GM04504 (cell line): ENCODE measurements at regions not wholly inside any gene's neighbourhood (a gene's known extent, or its start where the extent isn't known, plus 50 kb on each side); places are given as distances from the start of the nearest gene placed in this dataset.

ENCODE experiments used
- DNase-seq: peaks from one replicate; pipeline ENCODE4 v3.0.0-alpha.2; 2012; ENCODE audit warnings: low read depth

DNA sequence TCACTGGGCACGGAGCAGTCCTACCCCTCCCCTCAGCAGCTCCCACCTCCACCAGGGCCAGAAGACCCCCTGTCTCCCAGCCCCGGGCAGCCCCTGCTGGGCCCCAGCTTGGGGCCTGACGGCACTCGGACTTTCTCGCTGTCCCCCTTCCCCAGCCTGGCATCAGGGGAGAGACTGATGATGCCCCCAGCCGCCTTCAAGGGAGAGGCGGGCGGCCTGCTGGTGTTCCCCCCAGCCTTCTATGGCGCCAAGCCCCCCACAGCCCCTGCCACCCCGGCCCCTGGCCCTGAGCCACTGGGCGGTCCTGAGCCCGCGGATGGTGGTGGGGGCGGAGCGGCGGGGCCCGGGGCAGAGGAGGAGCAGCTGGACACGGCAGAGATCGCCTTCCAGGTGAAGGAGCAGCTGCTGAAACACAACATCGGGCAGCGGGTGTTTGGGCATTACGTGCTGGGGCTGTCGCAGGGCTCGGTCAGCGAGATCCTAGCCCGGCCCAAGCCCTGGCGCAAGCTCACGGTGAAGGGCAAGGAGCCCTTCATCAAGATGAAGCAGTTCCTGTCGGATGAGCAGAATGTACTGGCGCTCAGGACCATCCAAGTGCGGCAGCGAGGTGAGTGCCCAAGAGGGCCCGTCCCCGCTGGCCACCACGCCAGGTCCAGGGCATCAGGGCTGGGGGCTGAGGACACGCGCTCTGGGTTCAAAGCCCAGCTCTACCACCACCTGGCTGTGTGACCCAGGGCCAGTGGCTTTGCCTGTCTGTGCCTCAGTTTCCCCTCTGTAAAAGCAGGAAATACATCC lies 58.6 kb downstream of the PHETA1 start:
- DNase-seq = no peak

DNA sequence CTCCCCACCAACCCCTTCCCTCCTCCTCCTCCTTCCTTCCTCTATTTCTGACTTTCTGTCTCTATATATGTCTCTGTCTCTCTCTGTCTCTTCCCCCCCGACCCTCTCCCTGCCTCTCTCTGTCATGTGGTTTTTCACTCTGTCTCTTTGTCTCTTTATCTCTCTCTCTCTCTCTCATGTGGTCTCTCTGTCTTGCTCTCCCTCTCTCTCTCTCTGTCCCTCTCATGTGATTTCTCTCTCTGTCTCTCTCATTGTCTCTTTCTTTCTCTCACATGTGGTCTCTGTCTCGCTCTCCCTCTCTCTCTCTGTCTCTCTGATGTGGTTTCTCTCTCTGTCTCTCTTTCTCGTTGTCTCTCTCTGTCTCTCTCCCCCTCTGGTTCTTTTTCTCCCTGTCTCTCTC lies 59.3 kb downstream of the PHETA1 start:
- no peak for DNase-seq

DNA sequence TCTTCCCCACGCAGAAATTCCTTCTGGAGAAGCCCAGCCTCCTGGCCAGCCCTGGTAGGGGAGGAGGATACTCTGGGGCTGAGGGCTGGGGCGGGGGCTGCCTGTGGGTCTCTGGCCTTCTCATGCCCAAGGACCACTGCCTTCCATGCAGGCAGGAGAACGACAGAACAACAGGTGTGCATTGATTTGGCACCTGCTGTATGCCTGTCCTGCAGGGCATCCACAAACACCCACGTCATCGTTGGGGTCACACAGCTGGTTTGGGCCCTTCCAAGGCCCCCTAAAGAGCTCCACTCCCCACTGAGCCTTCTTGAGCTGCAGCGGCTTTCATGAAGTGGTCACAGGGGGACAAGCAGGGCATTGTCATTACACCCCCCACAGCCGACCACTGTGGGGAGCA lies 60.4 kb downstream of the PHETA1 start:
- no peak for DNase-seq

DNA sequence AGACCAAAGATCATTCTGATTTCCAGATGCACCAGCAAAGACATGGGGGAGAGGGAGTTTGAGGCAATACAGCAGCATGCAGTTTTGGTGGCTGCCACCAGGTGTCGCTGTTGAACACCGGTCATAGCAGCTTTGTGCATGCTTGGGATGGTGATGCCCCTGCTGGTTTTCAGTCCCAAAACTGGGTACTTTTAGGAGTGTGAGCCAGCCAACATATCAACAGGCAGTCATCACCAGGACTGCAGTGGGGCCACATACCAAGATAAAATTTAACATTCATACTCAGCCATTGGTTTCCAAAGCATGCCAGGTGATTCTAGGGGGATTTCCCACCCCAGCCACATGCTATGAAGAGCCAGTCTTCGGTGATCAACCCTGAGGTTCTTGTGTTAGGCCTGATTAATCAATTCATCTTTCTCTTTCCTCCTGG lies 64.2 kb downstream of the PHETA1 start:
- no peak for DNase-seq

DNA sequence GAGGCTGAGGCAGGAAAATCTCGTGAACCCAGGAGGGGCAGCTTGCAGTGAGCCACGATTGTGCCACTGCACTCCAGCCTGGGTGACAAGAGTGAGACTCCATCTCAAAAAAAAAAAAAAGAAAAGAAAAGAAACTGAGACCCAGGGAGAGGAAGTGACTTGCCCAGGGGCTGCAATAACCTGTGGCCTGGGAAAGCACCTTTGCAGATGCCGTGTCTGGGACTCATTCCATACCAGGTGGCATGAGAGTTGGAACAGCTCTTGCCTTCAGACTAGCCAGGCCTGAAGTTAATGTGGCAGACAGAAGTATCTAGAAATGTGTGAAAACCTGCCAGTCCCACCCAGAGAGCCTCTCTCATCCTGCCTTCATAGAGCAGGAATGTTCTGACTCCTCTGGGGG lies 65.4 kb downstream of the PHETA1 start:
- no peak for DNase-seq

DNA sequence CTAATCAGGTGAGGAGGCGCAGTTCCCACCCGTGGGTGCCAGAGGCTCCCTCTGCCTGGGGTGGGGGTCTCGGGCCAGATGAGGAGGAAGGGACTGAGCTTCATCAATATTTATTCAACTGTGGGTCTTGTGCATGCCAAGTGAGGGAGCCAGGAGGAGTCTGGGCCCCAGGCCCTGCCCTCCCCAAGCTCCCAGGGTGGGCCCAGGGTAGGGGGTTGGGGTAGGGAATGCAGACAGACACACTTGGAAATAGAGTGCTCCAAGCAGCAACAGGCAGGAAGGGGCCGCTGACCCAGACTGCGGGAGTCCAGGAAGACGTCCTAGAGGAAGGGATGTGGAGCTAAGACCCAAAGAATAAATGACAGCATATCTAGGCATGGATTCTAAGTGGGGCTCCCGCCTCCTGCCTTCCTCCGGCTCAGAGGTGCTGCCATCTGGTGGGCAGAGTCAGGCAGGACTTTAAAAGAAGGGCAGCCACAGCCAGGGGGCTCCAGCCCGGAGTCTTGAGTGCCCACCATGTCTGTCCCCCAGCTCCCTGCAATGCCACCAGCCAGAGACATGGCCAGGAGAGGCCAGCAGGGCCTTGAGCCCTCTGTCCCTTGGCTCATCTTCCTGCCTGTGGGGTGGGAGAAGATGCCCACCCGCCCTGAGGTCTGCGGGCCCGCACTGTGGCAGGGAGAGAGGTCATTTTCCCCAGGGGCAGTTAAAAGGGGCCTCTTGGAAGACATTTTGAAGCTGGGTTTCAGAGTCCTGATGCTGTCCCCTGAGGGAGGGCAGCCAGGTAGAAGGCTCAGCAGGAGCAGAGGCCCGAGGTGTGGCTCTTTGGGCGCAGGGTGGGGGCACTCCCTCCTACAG lies 70.1 kb downstream of the PHETA1 start:
- DNase-seq = peak; percentile 12

DNA sequence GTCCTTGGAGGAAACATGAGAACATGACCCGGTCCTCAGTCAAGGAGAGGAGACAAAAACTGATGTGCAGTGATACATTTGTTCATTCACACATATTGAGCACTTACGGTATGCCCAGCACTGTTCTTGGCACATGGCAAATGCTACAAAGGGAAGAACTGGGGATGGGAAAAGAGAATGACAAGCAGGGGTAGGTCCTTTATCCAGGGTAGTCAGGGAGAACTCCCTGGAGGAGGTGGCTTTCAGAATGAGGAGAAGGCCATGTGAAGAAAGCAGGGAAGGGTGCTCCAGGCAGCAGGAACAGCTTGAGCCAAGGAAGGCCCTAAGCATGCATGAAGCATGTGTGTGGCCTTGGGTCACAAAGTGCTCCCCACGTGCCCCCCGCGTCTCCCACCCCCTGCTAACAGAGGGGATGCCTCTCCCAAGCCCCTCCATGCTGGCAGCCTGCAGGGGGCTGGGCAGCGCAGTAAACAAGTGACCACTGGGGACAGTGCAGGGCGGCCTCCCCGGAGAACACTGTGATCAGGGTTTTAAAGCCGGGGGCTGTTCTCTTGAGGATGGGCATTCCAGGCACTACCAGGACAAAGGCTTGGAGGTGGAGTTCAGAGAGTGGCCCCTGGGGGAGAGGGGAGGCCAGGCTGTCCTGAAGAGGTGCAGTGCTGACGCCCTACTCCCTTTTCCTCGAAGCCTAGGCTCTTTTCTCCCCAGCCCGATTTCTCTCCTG lies 71.0 kb downstream of the PHETA1 start:
- no peak for DNase-seq

DNA sequence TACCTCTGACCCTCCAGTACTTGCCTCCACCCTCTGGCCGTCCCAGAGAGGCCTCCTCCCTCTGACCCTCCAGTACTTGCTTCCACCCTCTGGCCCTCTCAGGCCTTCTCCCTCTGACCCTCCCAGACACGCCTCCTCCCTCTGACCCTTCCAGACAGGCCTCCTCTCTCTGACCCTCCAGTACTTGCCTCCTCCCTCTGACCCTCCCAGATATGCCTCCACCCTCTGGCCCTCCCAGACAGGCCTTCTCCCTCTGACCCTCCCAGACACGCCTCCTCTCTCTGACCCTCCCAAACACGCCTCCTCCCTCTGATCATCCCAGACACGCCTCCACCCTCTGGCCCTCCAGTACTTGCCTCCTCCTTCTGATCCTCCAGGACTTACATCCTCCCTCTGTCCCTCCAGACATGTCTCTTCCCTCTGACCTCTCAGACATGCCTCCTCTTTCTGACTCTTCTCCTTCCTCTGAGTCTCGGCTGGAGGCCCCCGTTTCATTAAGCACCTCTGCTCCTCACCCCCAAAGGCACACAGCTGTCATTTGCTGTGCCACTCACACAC lies 71.9 kb downstream of the PHETA1 start:
- DNase-seq = no peak

DNA sequence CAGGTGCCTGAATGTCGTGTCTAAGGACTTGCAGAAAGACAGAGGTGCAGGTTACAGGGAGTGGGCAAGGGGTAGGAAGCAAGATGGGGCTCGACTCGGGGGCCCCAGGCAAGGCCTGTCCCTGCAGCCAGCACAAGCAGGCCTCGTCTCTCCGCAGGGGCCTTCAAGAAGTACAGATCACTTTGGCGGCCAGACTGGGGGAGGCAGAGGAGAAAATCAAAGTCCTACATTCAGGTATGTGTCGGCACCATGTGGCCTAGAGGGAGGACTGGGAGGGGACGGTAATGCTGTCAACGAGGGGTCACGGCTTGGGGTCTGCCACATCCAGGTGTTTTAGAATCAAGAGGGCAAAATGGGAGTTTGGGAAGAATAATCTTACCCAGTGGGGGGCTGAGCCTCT lies 73.7 kb downstream of the PHETA1 start:
- DNase-seq = no peak

DNA sequence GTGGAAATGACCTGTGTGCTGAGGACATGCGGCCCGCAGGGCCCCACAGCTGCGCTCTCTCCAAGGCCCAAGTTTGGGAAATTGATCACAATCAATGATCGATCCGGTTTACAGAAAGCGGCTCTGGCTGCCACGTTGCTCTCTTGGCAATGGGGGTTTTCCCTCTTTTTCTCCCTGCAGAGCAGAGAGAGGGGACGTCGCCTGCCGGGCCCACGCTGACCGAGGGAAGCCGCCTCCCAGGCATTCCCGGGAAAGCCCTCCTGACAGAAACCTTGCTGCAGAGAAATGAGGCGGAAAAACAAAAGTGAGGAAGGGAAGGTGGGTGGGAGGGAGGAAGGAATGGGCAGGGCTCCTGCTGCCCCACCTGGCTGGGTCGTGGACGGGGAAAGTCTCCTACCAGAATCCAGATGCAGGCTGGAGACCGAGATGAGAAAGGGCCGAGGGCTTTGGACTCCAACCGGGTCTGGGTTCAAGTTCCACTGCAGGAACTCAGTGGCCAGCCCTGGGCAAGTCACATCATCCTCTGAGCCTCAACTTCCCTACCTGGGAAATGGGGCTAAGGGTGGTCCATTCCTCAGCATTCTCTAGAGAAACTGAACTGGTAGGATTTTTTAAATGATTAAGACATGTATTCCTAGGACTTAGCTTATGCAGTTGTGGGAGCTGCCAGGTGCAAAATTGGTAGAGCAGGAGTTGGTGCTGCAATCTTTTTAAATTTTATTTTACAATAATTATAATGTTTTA lies 75.5 kb downstream of the PHETA1 start:
- no peak for DNase-seq

DNA sequence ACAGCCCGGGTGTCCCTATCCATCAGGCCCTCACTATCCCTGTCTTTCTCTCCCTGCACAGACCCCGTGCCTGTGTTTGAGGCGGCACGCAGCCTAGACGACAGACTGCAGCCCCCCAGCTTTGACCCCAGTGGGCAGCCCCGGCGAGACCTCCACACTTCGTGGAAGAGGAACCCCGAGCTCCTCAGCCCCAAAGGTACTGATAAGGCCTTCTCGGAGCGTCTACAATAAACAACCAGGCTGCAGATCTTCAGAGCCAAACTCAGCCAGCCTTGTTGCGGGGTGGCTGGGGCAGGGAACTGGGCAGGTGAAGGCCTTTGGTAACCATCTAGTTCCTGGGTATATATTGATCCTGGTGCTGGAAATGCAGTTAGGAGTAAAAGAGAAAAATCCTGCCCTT lies 77.5 kb downstream of the PHETA1 start:
- no peak for DNase-seq

DNA sequence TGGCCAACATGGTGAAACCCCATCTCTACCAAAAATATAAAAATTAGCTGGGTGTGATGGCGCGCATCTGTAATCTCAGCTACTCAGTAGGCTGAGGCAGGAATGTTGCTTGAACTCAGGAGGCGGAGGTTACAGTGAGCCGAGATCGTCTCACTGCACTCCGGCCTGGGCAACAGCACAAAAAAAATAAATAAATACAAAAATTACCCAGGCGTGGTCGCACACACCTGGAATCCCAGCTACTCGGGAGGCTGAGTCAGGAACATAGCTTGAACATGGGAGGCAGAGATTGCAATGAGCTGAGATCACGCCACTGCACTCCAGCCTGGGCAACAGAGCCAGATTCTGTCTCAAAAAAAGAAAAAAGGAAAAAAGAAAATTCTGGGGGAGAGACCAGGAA lies 80.1 kb downstream of the PHETA1 start:
- DNase-seq = no peak

DNA sequence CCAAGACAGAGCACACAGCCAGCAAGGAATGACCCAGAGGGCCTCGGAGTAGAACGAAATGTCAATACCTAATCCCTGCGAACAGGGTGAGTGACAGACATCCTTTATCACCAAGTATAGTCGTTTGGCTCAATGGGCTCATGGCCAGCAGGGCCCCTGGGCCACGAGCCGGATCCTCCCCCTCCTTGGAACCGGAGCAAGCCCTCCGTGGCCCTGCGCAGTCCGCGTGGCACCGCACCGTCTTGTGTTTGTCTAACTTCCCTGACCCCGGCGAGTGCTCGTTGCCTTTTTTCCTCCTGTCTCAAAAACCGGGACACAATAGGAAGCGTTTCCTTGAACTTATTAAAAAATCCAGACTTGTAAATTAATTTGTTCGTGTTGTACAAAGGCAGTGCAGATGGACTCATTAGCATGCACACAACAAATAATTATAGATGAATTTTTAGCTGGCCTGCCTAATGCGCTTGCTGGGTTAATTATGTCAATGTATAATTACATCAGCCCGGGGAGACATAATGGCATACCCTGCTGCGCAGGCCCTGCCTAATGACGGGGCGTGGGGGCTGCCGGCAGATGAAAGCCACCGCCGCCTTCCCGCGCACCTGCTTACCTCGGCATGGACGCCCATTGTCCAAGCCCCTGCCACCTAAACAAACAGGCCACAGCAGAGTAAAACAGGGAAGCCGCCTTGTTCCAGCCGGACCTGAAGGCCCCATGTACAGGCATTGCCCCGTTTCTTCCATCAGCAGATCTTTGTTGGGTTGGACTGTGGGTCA lies 81.6 kb downstream of the PHETA1 start:
- DNase-seq = no peak

DNA sequence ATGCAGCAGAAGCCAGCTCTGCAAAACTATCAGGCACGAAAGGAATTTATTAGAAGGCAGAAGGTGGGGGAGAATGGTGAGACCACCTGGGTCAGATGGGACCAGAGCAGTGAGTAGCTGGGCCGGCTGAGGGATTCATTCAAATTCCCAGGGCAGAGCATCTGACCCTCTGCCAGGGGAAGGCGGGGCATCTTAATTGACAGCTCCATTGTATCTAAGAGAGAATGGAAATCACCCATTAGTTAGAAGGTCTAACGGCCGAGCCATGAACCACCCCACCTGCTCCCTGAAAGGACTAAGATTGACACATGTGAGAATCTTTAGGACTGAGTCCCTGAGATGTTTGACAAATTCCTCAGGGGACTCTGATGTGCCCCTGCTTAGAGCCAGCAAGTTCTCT lies 83.7 kb downstream of the PHETA1 start:
- DNase-seq = no peak

DNA sequence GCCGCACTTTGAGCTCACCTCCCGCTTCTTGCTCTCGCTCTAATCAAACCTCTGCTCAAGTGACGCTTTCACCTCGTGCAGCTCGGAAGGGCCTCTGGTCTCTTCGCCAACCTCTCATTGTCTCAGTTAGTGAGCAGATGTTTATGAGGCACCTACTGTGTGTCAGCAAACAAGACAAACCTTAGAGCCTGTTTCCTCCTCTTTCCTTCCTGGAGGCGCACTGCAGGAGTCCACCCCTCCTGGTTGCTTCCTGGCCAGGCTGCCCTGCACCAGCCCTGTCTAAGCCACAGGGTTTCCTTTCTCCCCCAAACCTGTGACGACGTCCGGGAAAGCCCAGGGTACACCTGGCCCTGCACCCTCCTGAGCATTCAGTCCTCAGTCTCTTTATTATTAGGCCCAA lies 84.2 kb downstream of the PHETA1 start:
- DNase-seq = no peak

DNA sequence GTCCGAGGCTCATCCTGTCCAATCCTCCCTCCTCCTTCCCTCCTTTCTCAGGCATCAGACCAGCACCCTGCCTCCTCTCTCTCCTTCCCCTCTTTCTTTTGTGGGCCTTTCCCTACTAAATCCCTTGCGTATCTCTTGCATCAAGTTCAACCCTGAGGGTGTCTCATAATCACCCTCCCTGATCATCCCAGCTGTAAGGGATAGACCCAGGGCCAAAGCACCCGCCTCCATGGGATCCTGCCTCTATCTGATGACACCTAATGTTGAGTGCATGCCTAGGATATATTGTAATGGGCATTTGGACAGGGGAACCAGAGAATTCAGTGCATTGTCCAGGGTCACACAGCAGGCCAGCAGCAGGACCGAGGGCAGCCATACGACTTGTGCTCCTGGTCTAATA lies 84.9 kb downstream of the PHETA1 start:
- no peak for DNase-seq

DNA sequence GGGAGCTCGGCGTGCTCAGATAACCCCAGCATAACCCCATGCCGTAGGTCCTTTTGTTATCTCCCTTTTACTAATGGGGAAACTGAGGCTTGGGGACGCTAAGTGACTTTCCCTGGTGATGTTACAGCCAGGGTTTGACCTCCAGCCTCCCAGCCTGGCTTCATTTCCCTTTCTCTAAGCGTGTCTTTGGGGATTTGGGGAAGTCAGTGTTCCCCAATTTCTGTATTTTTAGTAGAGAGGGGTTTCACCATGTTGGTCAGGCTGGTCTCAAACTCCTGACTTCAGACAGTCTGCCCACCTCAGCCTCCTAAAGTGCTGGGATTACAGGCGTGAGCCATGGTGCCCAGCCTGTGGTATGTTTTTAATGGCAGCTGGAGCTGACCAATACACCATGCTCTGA lies 85.4 kb downstream of the PHETA1 start:
- DNase-seq = no peak

DNA sequence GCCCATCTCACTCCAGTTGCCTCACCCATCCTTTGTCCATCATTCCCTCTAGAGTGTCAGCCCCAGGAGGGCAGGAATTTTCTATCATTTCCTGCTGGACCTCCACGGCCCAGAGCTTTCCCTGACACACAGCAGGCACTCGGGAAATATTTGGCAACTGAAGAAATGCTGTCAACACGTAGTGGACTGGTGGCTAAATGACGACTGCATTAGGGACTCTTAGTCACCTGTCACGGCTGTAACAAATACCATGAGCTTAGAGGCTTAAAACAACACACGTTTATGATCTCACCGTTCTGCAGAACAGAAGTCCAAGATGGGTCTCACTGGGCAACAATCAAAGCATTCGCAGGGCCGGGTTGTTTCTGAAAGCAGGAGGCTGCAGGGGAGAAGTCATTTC lies 91.3 kb downstream of the PHETA1 start:
- DNase-seq = no peak

DNA sequence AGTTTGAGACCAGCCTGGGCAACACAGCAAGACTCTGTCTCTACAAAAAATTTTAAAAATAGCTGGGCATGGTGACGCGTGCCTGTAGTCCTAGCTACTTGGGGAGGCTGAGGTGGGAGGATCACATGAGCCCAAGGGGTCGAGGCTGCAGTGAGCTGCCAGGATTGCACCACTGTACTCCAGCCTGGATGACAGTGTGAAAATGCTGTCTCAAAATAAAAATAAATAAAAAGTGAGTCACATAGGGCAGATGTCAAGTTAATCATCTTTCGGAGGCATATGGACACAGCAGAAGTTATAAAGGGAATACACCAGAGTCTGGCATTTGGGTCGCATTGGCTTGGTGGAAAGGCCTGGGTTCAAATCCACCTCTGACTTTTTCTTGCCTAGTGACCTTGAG lies 92.7 kb downstream of the PHETA1 start:
- DNase-seq = no peak

DNA sequence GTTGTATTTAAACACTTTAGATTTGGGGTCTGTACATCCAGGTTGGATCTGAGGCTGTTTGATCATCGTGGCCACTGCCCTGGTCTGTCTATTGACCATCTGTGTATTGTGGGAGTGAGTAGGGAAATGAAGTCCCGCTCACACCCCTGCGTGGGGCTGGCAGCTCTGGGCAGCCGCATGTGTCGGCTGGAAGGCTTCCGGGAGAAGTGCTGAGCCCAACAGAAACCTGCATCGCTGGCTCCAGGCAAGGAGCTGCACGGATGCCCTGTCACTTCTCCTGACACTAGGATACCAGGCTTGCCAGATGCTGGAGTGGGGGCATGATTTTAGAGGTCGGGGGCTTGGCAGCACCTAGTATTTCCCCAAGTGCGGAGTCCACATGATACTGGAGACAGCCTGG lies 93.6 kb downstream of the PHETA1 start:
- DNase-seq = no peak

DNA sequence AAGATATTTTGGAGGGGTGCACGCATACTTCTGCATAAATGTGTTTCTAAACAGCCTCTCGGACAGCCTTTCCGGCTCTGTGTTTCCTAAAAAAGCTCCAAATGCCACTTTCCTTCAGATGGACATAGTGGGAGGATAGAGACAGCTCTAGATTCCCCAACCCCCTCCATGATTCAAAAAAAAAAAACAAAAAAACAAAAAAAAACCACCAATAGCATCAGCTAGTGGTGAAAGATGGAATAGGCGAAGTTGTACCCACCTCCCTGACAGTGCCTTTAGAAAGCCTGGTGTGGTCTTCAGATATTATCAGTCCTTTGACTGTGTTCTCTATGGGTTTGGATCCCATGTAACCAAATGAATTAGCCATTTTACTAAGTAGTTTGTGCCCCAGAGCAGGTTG lies 94.1 kb downstream of the PHETA1 start:
- DNase-seq = no peak
